Tibial nerve (tissue), 4 donors: ENCODE measurements at regions not wholly inside any gene's neighbourhood (a gene's known extent, or its start where the extent isn't known, plus 50 kb on each side); places are given as distances from the start of the nearest gene placed in this dataset.

Experiments
- DNase-seq, 2 donors: peaks; one replicate each; pipeline ENCODE4 v3.0.0-alpha.2; 2019; ENCODE audit warnings: low spot score in 2 of 2
- H3K27ac ChIP-seq, 4 donors: fragments of 200-600 bp; sonication (generic) in 3 of 4; one replicate each; pipeline ENCODE4 v1.5.1; 2017 to 2019; ENCODE audit warnings: mild to moderate bottlenecking in 1 of 4
- H3K27me3 ChIP-seq, 2 donors: fragments of 200-600 bp; sonication (generic) in 1 of 2; one replicate each; pipeline versions ENCODE4 v1.5.1 to v1.6.0; 2017 to 2019
- H3K36me3 ChIP-seq, 3 donors: fragments of 200-600 bp; sonication (generic); one replicate each; pipeline ENCODE4 v1.5.1; 2018 to 2019
- H3K4me1 ChIP-seq, 4 donors: fragments of 200-600 bp; sonication (generic) in 3 of 4; one replicate each; pipeline ENCODE4 v1.5.1; 2017 to 2019
- H3K4me3 ChIP-seq, 4 donors: fragments of 200-600 bp; sonication (generic) in 3 of 4; one replicate each; pipeline ENCODE4 v1.5.1; 2017 to 2019; ENCODE audit warnings: mild to moderate bottlenecking in 1 of 4, moderate library complexity in 1 of 4
- H3K9me3 ChIP-seq, 4 donors: fragments of 200-600 bp; sonication (generic) in 3 of 4; one replicate each; pipeline ENCODE4 v1.5.1; 2017 to 2019
- EP300 ChIP-seq, 2 donors: sonication (generic); formaldehyde crosslinking; IDR thresholded peaks; one replicate each; pipeline ENCODE4 v1.6.1; 2017; ENCODE audit warnings: antibody characterized with exemption in 2 of 2, mild to moderate bottlenecking in 1 of 2
- POLR2A ChIP-seq, 2 donors: fragments of 450-650 bp; IDR thresholded peaks; one replicate each; pipeline ENCODE4 v1.6.1; 2017; ENCODE audit warnings: antibody characterized with exemption in 2 of 2, mild to moderate bottlenecking in 2 of 2, moderate library complexity in 2 of 2
- WGBS, 2 donors: methylation state at CpG; one replicate each; pipeline ENCODE4 v1.1.5; 2018; 5-methylcytosine and 5-hydroxymethylcytosine counted together
- TF ChIP-seq, protein P1 (sequence below), 5 experiments: fragments of 200-600 bp in 3 of 5; fragments of 450-650 bp in 2 of 5; sonication (generic) in 3 of 5; IDR thresholded peaks; one replicate each; pipeline ENCODE4 v1.5.1; 2016 to 2019; ENCODE audit warnings: antibody characterized with exemption in 5 of 5, mild to moderate bottlenecking in 3 of 5, moderate library complexity in 2 of 5

GRCh38 chr5:106417566-106417965, 1253.2 kb downstream of the EFNA5 start:
- H3K27ac ChIP-seq: no peak overlapping the region
- H3K36me3 ChIP-seq: no peaks in the 10 kb centered on the region
- no peak for TF ChIP-seq EP300 (IDR thresholded peaks at IDR 0.05)
- TF ChIP-seq, protein P1, sequence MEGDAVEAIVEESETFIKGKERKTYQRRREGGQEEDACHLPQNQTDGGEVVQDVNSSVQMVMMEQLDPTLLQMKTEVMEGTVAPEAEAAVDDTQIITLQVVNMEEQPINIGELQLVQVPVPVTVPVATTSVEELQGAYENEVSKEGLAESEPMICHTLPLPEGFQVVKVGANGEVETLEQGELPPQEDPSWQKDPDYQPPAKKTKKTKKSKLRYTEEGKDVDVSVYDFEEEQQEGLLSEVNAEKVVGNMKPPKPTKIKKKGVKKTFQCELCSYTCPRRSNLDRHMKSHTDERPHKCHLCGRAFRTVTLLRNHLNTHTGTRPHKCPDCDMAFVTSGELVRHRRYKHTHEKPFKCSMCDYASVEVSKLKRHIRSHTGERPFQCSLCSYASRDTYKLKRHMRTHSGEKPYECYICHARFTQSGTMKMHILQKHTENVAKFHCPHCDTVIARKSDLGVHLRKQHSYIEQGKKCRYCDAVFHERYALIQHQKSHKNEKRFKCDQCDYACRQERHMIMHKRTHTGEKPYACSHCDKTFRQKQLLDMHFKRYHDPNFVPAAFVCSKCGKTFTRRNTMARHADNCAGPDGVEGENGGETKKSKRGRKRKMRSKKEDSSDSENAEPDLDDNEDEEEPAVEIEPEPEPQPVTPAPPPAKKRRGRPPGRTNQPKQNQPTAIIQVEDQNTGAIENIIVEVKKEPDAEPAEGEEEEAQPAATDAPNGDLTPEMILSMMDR (IDR thresholded peaks at IDR 0.05): no peak
- no peak for TF ChIP-seq POLR2A (IDR thresholded peaks at IDR 0.05)
- DNase-seq: no peak
- WGBS, 2 donors: 94 to 95% methylated on average over 6 of the region's 6 CpGs
- H3K27me3 ChIP-seq: no peaks in the 10 kb centered on the region
- no peaks in the 10 kb centered on the region for H3K9me3 ChIP-seq
- H3K4me1 ChIP-seq: no peaks in the 10 kb centered on the region
- no peak overlapping the region for H3K4me3 ChIP-seq

DNA sequence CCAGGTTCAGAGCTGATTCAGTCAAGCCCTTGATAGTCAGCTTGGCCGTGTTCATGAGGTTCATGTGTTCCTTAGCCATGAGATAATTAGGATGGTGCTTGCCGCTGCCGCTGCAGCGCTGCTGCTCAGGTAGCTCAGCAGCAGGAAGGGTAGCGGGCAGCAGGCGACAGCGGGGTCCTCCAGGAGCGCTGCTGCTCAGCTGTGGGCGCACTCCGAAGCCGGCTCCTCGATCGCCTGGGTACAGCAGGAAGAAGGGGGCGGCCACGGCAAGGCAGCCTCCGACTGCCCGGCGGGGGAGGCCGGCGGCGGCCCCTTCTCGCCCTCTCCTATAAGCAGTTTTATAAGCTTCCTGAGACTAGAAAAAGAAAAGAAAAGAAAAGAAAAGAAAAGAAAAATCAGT, 1253.6 kb downstream of the EFNA5 start:
- DNase-seq: no peak
- WGBS, 2 donors: 90 to 96% methylated on average over 22 of the region's 22 CpGs
- no peak overlapping the region for H3K4me3 ChIP-seq
- no peaks in the 10 kb centered on the region for H3K36me3 ChIP-seq
- no peaks in the 10 kb centered on the region for H3K9me3 ChIP-seq
- H3K27ac ChIP-seq: no peak overlapping the region
- H3K4me1 ChIP-seq: no peaks in the 10 kb centered on the region
- TF ChIP-seq, protein P1 (IDR thresholded peaks at IDR 0.05): no peak
- TF ChIP-seq EP300 (IDR thresholded peaks at IDR 0.05) (no peak), POLR2A (IDR thresholded peaks at IDR 0.05) (no peak)
- H3K27me3 ChIP-seq: no peaks in the 10 kb centered on the region

DNA sequence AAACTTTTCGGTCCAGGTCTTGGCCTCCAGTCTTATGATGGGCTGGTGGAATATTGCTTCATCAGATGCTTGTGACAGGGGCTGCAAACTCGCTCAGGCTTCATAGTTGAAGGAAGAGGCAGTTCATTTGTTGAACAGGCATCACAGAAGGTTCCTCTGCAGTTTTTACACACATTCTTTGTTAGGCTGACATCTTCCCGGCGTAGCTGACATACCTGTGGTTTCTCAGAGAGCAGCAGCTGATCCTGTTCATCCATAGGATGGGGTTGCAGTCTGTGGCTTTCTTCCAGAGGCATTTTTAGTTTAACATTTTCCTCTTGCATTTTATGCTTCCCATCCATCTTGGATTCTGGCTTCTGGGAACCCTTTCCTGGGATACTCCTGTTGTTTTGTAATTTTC, 1255.2 kb downstream of the EFNA5 start:
- no peak for TF ChIP-seq EP300 (IDR thresholded peaks at IDR 0.05)
- no peak for TF ChIP-seq POLR2A (IDR thresholded peaks at IDR 0.05)
- TF ChIP-seq, protein P1 (IDR thresholded peaks at IDR 0.05): no peak
- no peak for DNase-seq
- H3K4me3 ChIP-seq: no peak overlapping the region
- no peaks in the 10 kb centered on the region for H3K27me3 ChIP-seq
- H3K9me3 ChIP-seq: no peaks in the 10 kb centered on the region
- no peaks in the 10 kb centered on the region for H3K36me3 ChIP-seq
- WGBS, 2 donors: 74 to 89% methylated on average over 4 of the region's 4 CpGs
- no peak overlapping the region for H3K27ac ChIP-seq
- H3K4me1 ChIP-seq: no peaks in the 10 kb centered on the region

GRCh38 chr5:106414342-106414741, 1256.4 kb downstream of the EFNA5 start:
- Histone ChIP-seq H3K9me3 (no peaks in the 10 kb centered on the region), H3K36me3 (no peaks in the 10 kb centered on the region), H3K4me1 (no peaks in the 10 kb centered on the region), H3K27me3 (no peaks in the 10 kb centered on the region), H3K27ac (no peak overlapping the region), H3K4me3 (no peak overlapping the region)
- TF ChIP-seq, protein P1 (IDR thresholded peaks at IDR 0.05): no peak
- TF ChIP-seq EP300 (IDR thresholded peaks at IDR 0.05) (no peak), POLR2A (IDR thresholded peaks at IDR 0.05) (no peak)
- DNase-seq: no peak
- WGBS, 2 donors: 91 to 98% methylated on average over 2 of the region's 2 CpGs

GRCh38 chr5:106412606-106413005, 1258.1 kb downstream of the EFNA5 start:
- Histone ChIP-seq H3K4me1 (no peaks in the 10 kb centered on the region), H3K4me3 (no peak overlapping the region), H3K27ac (no peak overlapping the region), H3K27me3 (no peaks in the 10 kb centered on the region), H3K36me3 (no peaks in the 10 kb centered on the region), H3K9me3 (no peaks in the 10 kb centered on the region)
- no peak for DNase-seq
- TF ChIP-seq, protein P1 (IDR thresholded peaks at IDR 0.05): no peak
- TF ChIP-seq POLR2A (IDR thresholded peaks at IDR 0.05): no peak
- TF ChIP-seq EP300 (IDR thresholded peaks at IDR 0.05): no peak
